ENCODE measurements at regions not wholly inside any gene's neighbourhood (a gene's known extent, or its start where the extent isn't known, plus 50 kb on each side); places are given as distances from the start of the nearest gene placed in this dataset.

DNA sequence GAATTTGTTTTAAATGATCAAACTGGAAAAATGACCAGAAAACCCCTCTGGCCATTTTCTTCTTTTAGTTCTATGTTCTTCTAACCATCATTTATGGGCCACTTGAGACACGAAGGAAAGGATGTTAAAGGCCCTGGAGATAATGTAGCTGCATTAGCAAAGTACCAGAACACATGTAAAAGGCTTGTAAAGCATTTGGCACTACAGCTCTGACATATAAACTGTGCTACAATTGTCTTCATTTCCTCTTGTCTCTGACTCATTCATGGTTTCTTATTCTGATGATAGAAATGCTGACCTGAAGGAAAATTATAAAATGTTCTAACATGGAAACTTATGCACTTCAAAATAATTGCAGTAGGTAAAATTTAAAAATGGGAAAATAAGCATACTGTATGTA is 388.7 kb downstream of the FAT4 start:
- TF ChIP-seq, protein P1, sequence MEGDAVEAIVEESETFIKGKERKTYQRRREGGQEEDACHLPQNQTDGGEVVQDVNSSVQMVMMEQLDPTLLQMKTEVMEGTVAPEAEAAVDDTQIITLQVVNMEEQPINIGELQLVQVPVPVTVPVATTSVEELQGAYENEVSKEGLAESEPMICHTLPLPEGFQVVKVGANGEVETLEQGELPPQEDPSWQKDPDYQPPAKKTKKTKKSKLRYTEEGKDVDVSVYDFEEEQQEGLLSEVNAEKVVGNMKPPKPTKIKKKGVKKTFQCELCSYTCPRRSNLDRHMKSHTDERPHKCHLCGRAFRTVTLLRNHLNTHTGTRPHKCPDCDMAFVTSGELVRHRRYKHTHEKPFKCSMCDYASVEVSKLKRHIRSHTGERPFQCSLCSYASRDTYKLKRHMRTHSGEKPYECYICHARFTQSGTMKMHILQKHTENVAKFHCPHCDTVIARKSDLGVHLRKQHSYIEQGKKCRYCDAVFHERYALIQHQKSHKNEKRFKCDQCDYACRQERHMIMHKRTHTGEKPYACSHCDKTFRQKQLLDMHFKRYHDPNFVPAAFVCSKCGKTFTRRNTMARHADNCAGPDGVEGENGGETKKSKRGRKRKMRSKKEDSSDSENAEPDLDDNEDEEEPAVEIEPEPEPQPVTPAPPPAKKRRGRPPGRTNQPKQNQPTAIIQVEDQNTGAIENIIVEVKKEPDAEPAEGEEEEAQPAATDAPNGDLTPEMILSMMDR (IDR thresholded peaks at IDR 0.05; ENCODE audit: borderline replicate concordance, extremely low read depth, low read length, poor library complexity, severe bottlenecking) = no peak
- no peak for TF ChIP-seq EZH2 (IDR thresholded peaks at IDR 0.05; ENCODE audit: borderline replicate concordance, low read depth, low read length, severe bottlenecking)
